ENCODE measurements at regions not wholly inside any gene's neighbourhood (a gene's known extent, or its start where the extent isn't known, plus 50 kb on each side); places are given as distances from the start of the nearest gene placed in this dataset.

DNA sequence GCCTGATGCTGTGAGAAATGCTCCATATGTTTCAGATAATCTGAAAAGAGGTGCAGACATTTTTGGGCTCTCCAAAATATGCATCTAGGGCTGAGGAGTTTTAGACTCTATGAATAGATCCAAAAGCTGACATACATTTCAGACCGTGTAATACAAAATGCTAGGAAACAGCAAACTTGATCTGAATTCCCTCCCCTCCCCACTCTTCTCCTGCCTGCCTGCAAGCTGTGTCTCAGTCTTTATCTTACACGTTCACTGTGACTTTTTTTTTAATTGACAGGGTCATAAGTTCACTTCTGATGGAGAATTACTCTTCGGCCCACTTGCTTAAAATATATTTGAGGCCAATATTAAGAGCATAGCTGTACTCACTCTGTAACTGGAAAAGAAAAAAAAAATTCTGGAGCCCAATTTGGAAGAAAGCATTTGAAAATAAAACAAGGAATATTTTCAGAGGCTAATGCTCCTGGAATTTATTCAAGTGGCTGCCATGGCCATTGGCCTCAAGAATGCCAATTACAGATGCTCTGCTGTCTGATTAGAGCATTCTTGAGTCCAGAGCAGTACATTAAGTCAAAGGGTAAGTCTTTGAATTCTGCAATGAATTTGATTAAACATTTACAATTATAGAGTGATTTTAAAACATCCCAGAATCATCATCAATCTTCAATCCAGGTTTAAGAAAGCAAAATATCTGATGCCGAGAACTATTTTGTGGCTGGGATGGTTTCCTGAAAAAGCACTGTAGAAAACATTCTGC lies 146.2 kb upstream of the SEMA6D start:
- H3K4me3 ChIP-seq, result no peak overlapping the region
- 61 to 72% (median 64%) methylated on average over 4 of the region's 4 CpGs for WGBS, 4 donors
- H3K27ac ChIP-seq, result no peak overlapping the region
- intact Hi-C loops (cut with DNase I), result no loop called here
- no peaks in the 10 kb centered on the region for H3K9me3 ChIP-seq (replicated peaks in 1 of 3)
- H3K4me1 ChIP-seq (replicated peaks in 1 of 2), result no peaks in the 10 kb centered on the region
- no peaks in the 10 kb centered on the region for H3K36me3 ChIP-seq (replicated peaks in 1 of 2)
- no peaks in the 10 kb centered on the region for H3K27me3 ChIP-seq
- DNase-seq, result no peak
- no peak for TF ChIP-seq POLR2A (IDR thresholded peaks at IDR 0.05)
- no peak for TF ChIP-seq CTCF (IDR thresholded peaks at IDR 0.05)

- Histone ChIP-seq H3K27me3 (no peaks in the 10 kb centered on the region), H3K27ac (no peak overlapping the region), H3K9me3 (replicated peaks in 1 of 3) (no peaks in the 10 kb centered on the region), H3K4me3 (no peak overlapping the region), H3K4me1 (replicated peaks in 1 of 2) (no peaks in the 10 kb centered on the region), H3K36me3 (replicated peaks in 1 of 2) (no peaks in the 10 kb centered on the region)
- no peak for DNase-seq
- TF ChIP-seq POLR2A (IDR thresholded peaks at IDR 0.05) (no peak), CTCF (IDR thresholded peaks at IDR 0.05) (no peak)
- intact Hi-C loops (cut with DNase I), result no loop called here
These were observed 143.6 kb upstream of the SEMA6D start for GRCh38 chr15:47573673-47574072.

DNA sequence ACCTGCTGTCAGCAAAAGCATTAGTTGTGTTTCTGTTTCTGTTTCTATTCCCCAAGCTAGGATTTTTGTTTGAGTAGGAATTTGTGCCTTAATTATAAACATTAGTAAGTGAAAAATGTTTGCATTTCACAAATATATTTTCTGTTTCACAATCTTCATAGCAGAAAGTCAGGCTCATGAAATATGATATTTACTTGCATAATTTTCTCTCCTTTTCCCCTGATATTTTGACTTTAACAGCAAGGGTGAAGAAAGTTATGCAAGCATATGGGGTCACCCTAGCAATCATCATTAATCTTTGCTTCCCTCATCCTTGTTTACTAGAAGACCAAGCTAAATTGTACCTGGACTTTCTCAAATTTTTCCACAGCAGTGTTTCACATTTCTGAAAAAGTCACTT lies 140.3 kb upstream of the SEMA6D start:
- Histone ChIP-seq H3K27ac (no peak overlapping the region), H3K9me3 (replicated peaks in 1 of 3) (no peaks in the 10 kb centered on the region), H3K4me3 (no peak overlapping the region), H3K27me3 (no peaks in the 10 kb centered on the region), H3K36me3 (replicated peaks in 1 of 2) (no peaks in the 10 kb centered on the region), H3K4me1 (replicated peaks in 1 of 2) (no peaks in the 10 kb centered on the region)
- TF ChIP-seq POLR2A (IDR thresholded peaks at IDR 0.05) (no peak), CTCF (IDR thresholded peaks at IDR 0.05) (no peak)
- intact Hi-C loops (cut with DNase I), result no loop called here
- DNase-seq, result no peak

DNA sequence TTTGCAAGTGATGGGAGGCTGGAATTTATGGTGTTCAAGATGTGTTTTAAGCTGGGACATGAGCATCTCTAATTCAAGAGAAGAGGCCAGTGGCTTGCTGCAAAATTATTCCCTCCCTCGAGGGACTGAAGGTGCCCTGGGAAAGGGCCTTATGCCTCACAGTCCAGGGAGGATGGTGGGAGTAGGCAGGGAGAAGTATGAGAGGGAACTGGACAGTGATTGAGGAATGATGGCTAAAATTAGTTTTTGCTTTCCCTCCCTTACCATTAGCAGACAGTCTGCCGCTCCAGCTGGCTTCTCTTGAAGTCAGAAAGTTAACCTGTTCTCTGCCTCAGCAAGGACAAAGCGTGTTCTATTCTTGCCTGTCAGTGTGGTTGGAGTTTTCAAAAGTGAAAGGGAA lies 139.8 kb upstream of the SEMA6D start:
- DNase-seq, result no peak
- Histone ChIP-seq H3K4me1 (replicated peaks in 1 of 2) (no peaks in the 10 kb centered on the region), H3K27me3 (no peaks in the 10 kb centered on the region), H3K36me3 (replicated peaks in 1 of 2) (no peaks in the 10 kb centered on the region), H3K4me3 (no peak overlapping the region), H3K27ac (no peak overlapping the region), H3K9me3 (replicated peaks in 1 of 3) (no peaks in the 10 kb centered on the region)
- TF ChIP-seq POLR2A (IDR thresholded peaks at IDR 0.05), result no peak
- no peak for TF ChIP-seq CTCF (IDR thresholded peaks at IDR 0.05)
- 51 to 56% (median 54%) methylated on average over 3 of the region's 3 CpGs for WGBS, 4 donors
- intact Hi-C loops (cut with DNase I), result no loop called here

Measured in adrenal gland (tissue), 9 donors.